ENCODE measurements at regions not wholly inside any gene's neighbourhood (a gene's known extent, or its start where the extent isn't known, plus 50 kb on each side); places are given as distances from the start of the nearest gene placed in this dataset.

- TF ChIP-seq RXRA (IDR thresholded peaks at IDR 0.05; ENCODE audit: insufficient read depth, low read depth, low read length) (no peak), YY1 (IDR thresholded peaks at IDR 0.05; ENCODE audit: low read depth, low read length) (no peak), BCL11A (IDR thresholded peaks at IDR 0.05; ENCODE audit: low read depth in 2 of 2, low read length in 2 of 2) (no peak), CHD7 (IDR thresholded peaks at IDR 0.05; ENCODE audit: insufficient replicate concordance, low read length) (no peak), CTBP2 (IDR thresholded peaks at IDR 0.05; ENCODE audit: borderline replicate concordance, insufficient read depth, insufficient read length, low read length) (no peak), ZNF274 (IDR thresholded peaks at IDR 0.05; ENCODE audit: borderline replicate concordance, extremely low read depth, low read length) (no peak)
Measured at GRCh38 chr13:103516015-103516795, 450.0 kb upstream of the SLC10A2 start (continued).
